Fibroblast of skin of scalp (primary cell): ENCODE measurements at regions not wholly inside any gene's neighbourhood (a gene's known extent, or its start where the extent isn't known, plus 50 kb on each side); places are given as distances from the start of the nearest gene placed in this dataset.

Experiments
- DNase-seq: peaks from one replicate; pipeline ENCODE4 v3.0.0-alpha.2; 2013

- peak; percentile 84 for DNase-seq
Measured at GRCh38 chr20:10771435-10772140, 97.8 kb upstream of the JAG1 start.

GRCh38 chr20:10774357-10774943 is 100.7 kb upstream of the JAG1 start:
- no peak for DNase-seq

GRCh38 chr20:10777710-10778109 is 103.9 kb upstream of the JAG1 start:
- no peak for DNase-seq

- DNase-seq: no peak
Measured at GRCh38 chr20:10779911-10780310, 106.1 kb upstream of the JAG1 start.

- no peak for DNase-seq
Measured at GRCh38 chr20:10780901-10781300, 107.1 kb upstream of the JAG1 start.

GRCh38 chr20:10781526-10781925 is 107.7 kb upstream of the JAG1 start:
- no peak for DNase-seq

GRCh38 chr20:10783707-10784553 is 110.1 kb upstream of the JAG1 start:
- DNase-seq: no peak

GRCh38 chr20:10784554-10785183 is 110.9 kb upstream of the JAG1 start:
- no peak for DNase-seq

GRCh38 chr20:10786678-10787077 is 112.9 kb upstream of the JAG1 start:
- no peak for DNase-seq

- DNase-seq: peak; percentile 17
Measured at GRCh38 chr20:10788055-10788454, 114.3 kb upstream of the JAG1 start.

GRCh38 chr20:10788877-10789276 is 115.1 kb upstream of the JAG1 start:
- DNase-seq: no peak

GRCh38 chr20:10789386-10789785 is 115.6 kb upstream of the JAG1 start:
- no peak for DNase-seq

- DNase-seq: no peak
Measured at GRCh38 chr20:10790013-10790412, 116.2 kb upstream of the JAG1 start.

- peak; percentile 50 for DNase-seq
Measured at GRCh38 chr20:10792291-10792690, 118.5 kb upstream of the JAG1 start.

GRCh38 chr20:10793766-10794165 is 120.0 kb upstream of the JAG1 start:
- no peak for DNase-seq

- DNase-seq: no peak
Measured at GRCh38 chr20:10794765-10795164, 121.0 kb upstream of the JAG1 start.

- DNase-seq: no peak
Measured at GRCh38 chr20:10795286-10796026, 121.7 kb upstream of the JAG1 start.

- DNase-seq: peak; percentile 54
Measured at GRCh38 chr20:10798811-10799210, 125.0 kb upstream of the JAG1 start.

GRCh38 chr20:10799735-10800134 is 125.9 kb upstream of the JAG1 start:
- peak; percentile 27 for DNase-seq

- no peak for DNase-seq
Measured at GRCh38 chr20:10800288-10800687, 126.5 kb upstream of the JAG1 start.

GRCh38 chr20:10802236-10802635 is 128.4 kb upstream of the JAG1 start:
- DNase-seq: peak; percentile 75

- DNase-seq: no peak
Measured at GRCh38 chr20:10805764-10806163, 132.0 kb upstream of the JAG1 start.
